ENCODE measurements at regions not wholly inside any gene's neighbourhood (a gene's known extent, or its start where the extent isn't known, plus 50 kb on each side); places are given as distances from the start of the nearest gene placed in this dataset.
"Not testable (repeated sequence)": the region's sequence is repeated elsewhere in the genome, so short reads cannot be mapped to it uniquely, and the experiment has no call there.

DNA sequence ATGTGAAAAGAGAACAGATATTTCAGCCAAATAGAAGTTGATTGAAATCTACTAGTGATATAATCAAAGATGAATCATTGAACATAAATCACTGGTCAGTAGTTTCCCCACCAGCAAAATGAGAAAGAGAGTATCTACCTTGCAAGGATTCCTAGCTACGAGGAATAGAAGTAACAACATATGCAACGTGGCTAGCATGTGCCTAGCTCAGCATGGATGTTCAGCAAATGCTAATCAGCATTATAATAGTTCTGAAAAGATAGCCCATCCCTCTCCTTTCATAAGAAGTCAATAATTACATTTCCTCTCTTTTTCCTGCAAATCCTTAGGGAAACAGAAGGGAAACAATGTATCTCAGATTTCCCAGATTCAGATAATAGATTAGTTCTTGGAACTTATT lies 417.2 kb downstream of the SATB2 start:
- DNase-seq (ENCODE audit: low read depth in 4 of 4, low spot score in 2 of 4), result no peak

- DNase-seq (ENCODE audit: low read depth in 4 of 4, low spot score in 2 of 4), result not testable (repeated sequence)
These were observed 424.0 kb downstream of the SATB2 start for GRCh38 chr2:199033761-199034160.

- no peak for DNase-seq (ENCODE audit: low read depth in 4 of 4, low spot score in 2 of 4)
These were observed 432.6 kb downstream of the SATB2 start for GRCh38 chr2:199025146-199025545.

DNA sequence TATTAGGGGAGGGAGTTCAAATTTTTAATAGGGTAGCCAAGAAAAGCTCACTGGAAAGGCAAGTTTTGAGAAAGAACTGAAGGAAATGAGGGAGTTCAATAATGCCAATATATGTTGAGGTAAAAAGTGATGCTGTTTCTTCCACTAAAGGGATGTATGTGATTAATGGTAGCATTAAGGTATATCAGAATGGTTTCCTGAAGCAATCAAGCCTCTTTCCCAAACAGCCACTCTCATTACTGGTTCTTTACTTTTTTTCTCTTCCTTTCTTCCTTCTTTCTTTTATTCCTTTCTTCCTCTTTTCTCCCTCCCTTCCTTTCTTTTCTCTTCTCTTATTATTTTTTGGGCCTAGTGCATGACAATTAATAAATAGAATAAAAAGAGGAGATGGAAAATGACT lies 433.5 kb downstream of the SATB2 start:
- no peak for DNase-seq (ENCODE audit: low read depth in 4 of 4, low spot score in 2 of 4)

DNA sequence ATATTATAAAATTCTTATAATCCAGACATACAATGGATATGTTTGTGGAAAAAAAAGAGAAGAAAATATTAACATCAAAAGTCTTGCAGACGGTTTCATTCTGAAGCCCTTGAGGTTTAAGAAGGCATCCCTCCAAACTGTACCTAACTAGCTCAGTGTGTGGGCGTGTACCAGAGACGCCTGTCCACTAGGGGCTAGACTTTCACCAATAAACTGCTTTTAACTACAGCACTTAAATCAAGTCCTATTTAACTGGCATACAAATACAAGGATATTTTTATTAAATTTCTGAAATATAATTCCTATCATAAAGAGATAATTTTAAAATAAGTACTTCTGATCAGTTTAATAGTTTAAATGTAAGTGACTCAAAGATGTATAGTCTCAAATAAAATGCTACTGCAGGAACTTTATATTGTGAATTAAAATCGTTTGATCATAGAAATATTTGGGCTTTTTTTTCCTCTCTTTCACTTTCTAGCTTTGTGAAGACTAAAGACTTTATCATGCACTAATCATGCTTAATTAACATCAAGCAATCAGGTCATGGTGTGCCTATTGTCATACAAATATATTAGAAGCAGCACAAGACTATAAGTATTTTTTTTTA lies 437.7 kb downstream of the SATB2 start:
- DNase-seq (ENCODE audit: low read depth in 4 of 4, low spot score in 2 of 4), result peak in 1 of 4 donors; percentile 10

DNA sequence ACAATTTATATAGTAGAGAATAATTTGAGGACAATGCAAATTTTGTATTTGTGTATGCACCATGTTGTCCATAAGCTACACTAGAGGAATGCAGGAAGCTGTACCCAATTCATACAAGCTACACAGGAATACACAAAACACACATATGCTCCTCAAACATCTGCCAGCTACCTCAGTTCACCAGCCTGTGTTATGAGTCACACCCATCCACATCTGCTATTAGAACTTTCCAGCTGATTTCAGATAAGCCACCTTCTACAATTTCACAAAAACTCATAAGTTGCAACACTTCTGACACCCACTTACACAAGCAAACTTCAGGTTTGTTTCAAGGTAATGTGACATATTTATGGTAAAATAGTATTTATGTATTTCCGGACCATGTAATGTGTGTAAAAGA lies 438.9 kb downstream of the SATB2 start:
- no peak for DNase-seq (ENCODE audit: low read depth in 4 of 4, low spot score in 2 of 4)

DNA sequence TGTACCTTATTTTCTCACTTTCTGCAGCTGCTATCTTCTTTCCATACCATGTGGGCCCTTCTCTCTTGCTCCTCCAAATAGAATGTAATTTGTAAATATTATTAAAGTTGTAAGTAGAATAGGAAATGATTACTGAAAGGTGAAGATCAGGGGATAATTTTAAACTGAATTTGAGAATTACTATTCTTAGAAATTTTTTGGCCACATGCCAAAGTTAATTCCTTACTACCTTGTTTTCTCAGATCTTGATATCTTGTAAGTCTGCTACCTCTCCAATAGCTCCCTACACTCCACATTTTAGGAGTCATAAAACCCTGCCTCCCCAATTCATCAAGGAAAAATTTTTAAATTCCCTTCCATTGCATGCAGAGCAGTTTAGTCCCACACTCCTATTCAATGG lies 442.7 kb downstream of the SATB2 start:
- DNase-seq (ENCODE audit: low read depth in 4 of 4, low spot score in 2 of 4), result no peak

- no peak for DNase-seq (ENCODE audit: low read depth in 4 of 4, low spot score in 2 of 4)
These were observed 443.5 kb downstream of the SATB2 start for GRCh38 chr2:199014226-199014625.

DNA sequence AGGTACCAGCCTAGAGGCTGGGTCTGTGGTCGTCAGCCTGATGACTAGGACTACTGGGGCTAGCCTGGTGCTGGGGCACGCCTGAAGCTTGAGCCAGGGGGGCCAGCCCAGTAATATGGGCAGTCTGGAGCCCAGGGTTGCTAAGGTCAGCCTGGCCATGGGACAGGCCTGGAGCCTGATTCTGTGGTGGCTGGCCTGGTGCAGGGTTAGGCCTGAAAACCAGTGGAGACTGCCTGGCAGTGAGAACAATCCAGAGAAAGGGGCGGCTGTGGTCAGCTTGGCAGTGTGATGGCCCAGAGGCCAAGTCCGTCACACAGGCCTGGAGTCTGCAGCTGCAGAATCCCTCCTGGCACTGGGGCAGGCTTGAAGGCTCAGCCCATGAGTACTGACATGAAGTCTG lies 445.8 kb downstream of the SATB2 start:
- no peak for DNase-seq (ENCODE audit: low read depth in 4 of 4, low spot score in 2 of 4)

DNA sequence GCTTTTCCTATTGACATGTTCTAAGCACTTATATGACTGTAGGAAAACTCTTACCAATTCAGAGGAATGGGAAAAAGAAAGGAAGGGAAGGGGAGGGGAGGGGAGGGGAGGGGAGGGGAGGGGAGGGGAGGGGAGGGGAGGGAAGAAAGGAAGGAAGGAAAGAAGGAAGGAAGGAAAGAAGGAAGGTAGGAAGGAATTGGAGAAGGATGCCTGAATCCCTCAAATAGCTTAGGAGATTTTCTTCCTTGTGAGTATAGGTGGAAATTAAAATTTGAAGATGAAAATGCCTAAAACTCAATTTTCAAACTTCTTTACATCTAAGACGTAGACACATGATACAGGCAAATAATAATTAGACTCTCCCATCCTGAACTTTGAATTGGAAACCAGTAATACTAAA lies 463.1 kb downstream of the SATB2 start:
- no peak for DNase-seq (ENCODE audit: low read depth in 4 of 4, low spot score in 2 of 4)

GRCh38 chr2:198991431-198991830 lies 466.3 kb downstream of the SATB2 start:
- no peak for DNase-seq (ENCODE audit: low read depth in 4 of 4, low spot score in 2 of 4)

DNA sequence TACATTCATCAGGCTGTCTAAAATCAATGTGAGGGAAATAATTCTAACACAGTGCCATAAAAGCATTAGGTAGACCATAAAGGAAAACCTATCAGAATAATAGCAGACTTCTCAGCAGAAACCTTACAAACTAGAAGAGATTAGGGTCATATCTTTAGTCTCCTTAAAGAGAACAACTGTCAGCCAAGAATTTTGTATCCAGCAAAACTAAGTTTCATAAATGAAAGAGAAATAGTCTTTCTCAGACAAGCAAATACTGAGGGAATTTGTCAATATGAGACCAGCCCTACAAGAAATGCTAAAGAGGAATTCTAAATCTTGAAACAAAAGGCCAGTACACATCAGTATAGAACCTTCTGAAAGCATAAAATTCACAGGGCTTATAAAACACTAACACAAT lies 482.0 kb downstream of the SATB2 start:
- no peak for DNase-seq (ENCODE audit: low read depth in 4 of 4, low spot score in 2 of 4)

GRCh38 chr2:198973785-198974184 lies 484.0 kb downstream of the SATB2 start:
- no peak for DNase-seq (ENCODE audit: low read depth in 4 of 4, low spot score in 2 of 4)

- DNase-seq (ENCODE audit: low read depth in 4 of 4, low spot score in 2 of 4), result no peak
These were observed 484.6 kb downstream of the SATB2 start for GRCh38 chr2:198973181-198973580.

DNA sequence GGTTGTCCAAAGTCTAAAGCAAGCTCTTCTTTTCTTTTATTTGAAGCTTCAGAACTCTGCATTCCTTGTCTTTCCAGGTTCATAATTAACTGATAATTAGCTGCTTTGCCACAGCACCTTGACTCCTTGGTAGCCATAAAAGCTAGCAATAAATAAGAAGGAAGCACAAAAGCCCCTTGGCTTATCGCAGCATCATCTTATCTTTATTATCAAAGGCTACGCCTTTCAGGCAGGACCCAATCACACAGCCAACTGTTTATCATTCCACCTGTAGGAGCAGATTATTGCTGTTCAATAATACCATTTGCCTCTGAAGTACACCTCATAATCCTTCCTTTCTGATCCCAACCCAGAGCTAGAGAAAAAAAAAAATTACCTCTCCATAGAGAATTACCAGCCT lies 489.2 kb downstream of the SATB2 start:
- DNase-seq (ENCODE audit: low read depth in 4 of 4, low spot score in 2 of 4), result no peak

DNA sequence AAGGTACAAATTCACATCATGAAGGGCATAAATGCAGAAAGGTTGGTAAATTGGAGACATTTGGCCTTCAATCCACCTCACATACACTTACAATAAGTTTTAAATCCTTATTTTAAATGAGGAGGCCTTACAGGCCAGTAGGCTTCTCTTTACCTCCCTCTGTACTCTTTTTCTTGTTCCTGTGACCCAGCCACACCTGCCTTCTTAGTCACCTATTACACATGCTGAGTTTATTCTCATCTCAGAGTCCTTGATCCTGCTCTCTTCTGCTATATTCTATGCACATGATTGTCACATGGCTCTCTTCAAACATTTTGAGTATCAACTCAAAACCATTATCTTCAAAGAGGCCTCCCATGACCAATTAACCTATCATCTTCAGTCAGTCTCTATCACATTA lies 491.5 kb downstream of the SATB2 start:
- DNase-seq (ENCODE audit: low read depth in 4 of 4, low spot score in 2 of 4), result no peak

- DNase-seq (ENCODE audit: low read depth in 4 of 4, low spot score in 2 of 4), result no peak
These were observed 496.2 kb downstream of the SATB2 start for GRCh38 chr2:198961547-198961946.

DNA sequence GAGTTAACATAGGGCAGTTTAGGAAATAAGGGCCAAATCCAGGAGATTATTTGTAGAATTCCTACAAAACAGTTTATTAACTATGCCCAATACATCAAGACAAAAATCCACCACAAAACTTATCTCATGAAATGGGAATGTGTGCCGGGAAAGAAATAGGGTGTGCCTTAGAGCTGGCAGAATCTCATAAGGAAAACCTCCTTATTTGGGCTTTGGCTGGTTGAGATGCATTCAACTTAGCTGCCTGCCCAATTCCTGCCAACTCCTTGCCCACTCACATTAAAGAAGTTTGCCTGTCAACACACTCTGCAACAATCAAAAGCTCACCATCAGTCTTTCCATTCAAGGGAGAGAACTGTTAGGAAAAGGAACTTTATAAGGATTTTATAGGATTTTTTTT lies 500.6 kb downstream of the SATB2 start:
- DNase-seq (ENCODE audit: low read depth in 4 of 4, low spot score in 2 of 4), result no peak

- DNase-seq (ENCODE audit: low read depth in 4 of 4, low spot score in 2 of 4), result no peak
These were observed 504.4 kb downstream of the SATB2 start for GRCh38 chr2:198953328-198953727.

DNA sequence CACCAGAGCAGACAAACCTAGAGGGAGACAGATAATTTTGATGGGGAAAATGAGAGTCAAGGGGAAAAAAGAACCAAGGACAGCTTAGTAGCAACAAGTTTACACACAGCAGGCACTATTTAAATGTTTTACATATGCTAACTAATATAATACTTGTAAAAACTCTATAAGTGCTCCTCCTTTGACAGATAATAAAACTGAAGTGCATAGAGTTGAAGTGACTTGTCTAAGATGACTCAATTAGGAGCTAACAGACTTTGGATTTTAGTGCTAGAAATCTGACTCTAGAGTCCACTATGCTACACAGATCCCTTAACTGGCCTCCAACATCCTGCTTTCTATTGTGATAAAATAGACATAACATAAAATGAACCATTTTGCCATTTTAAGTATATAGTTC lies 506.9 kb downstream of the SATB2 start:
- no peak for DNase-seq (ENCODE audit: low read depth in 4 of 4, low spot score in 2 of 4)

GRCh38 chr2:198945496-198945895 lies 512.2 kb downstream of the SATB2 start:
- DNase-seq (ENCODE audit: low read depth in 4 of 4, low spot score in 2 of 4), result no peak

GRCh38 chr2:198930170-198930569 lies 527.6 kb downstream of the SATB2 start:
- no peak for DNase-seq (ENCODE audit: low read depth in 4 of 4, low spot score in 2 of 4)

GRCh38 chr2:198928026-198928425 lies 529.7 kb downstream of the SATB2 start:
- no peak for DNase-seq (ENCODE audit: low read depth in 4 of 4, low spot score in 2 of 4)
